OCI-LY3 (cell line): ENCODE measurements at regions not wholly inside any gene's neighbourhood (a gene's known extent, or its start where the extent isn't known, plus 50 kb on each side); places are given as distances from the start of the nearest gene placed in this dataset.

Experiments
- CTCF ChIP-seq: fragments of 200-600, 300-600 bp; sonication (generic); IDR thresholded peaks from 2 replicates; pipeline ENCODE4 v1.5.1; 2014; ENCODE audit warnings: antibody characterized with exemption, low read length, low read depth
- EZH2phosphoT487 ChIP-seq: fragments of 200-600 bp; shearing (Covaris generic); IDR thresholded peaks from 2 replicates; pipeline ENCODE4 v1.6.1; 2018; ENCODE audit warnings: antibody characterized with exemption, mixed run types, low read depth

GRCh38 chr12:82533341-82533740 is 153.4 kb upstream of the TMTC2 start:
- no peak for TF ChIP-seq CTCF
- no peak for TF ChIP-seq EZH2phosphoT487
